Suprapubic skin (tissue), 4 donors: ENCODE measurements at regions not wholly inside any gene's neighbourhood (a gene's known extent, or its start where the extent isn't known, plus 50 kb on each side); places are given as distances from the start of the nearest gene placed in this dataset.

Experiments
- CTCF ChIP-seq, 2 donors: fragments of 200-600 bp in 1 of 2; fragments of 450-650 bp in 1 of 2; sonication (generic) in 1 of 2; IDR thresholded peaks; one replicate each; pipeline ENCODE4 v1.5.1; 2016 to 2019; ENCODE audit warnings: antibody characterized with exemption in 2 of 2, mild to moderate bottlenecking in 1 of 2, moderate library complexity in 1 of 2
- EP300 ChIP-seq: sonication (generic); formaldehyde crosslinking; IDR thresholded peaks from one replicate; pipeline ENCODE4 v1.6.1; 2017; ENCODE audit warnings: antibody characterized with exemption
- POLR2A ChIP-seq, 2 donors: fragments of 450-650 bp; IDR thresholded peaks; one replicate each; pipeline ENCODE4 v1.6.1; 2017; ENCODE audit warnings: antibody characterized with exemption in 2 of 2, mild to moderate bottlenecking in 2 of 2, moderate library complexity in 2 of 2
- POLR2AphosphoS5 ChIP-seq, 3 donors: sonication (generic); formaldehyde crosslinking; IDR thresholded peaks; one replicate each; pipeline ENCODE4 v1.6.1; 2017; ENCODE audit warnings: antibody characterized with exemption in 3 of 3

GRCh38 chr1:229839800-229840199, 213.8 kb downstream of the URB2 start:
- TF ChIP-seq CTCF (IDR thresholded peaks at IDR 0.05) = no peak
- TF ChIP-seq EP300 = no peak
- no peak for TF ChIP-seq POLR2AphosphoS5 (IDR thresholded peaks at IDR 0.05)
- no peak for TF ChIP-seq POLR2A (IDR thresholded peaks at IDR 0.05)
